ENCODE measurements at regions not wholly inside any gene's neighbourhood (a gene's known extent, or its start where the extent isn't known, plus 50 kb on each side); places are given as distances from the start of the nearest gene placed in this dataset.

DNA sequence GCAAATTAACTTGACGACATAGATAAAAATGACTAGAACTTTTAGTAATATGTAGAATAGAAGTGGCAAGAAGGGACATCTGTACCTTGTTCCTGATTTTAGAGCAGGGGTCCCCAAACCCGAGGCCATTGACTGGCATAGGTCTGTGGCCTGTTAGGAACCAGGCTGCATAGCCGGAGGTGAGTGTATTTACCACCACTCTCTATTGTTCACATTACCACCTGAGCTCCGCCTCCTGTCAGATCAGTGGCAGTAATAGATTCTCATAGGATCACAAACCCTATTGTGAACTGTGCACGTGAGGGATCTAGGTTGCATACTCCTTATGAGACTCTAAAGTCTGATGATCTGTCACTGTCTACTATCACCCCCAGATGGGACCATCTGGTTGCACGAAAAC lies 113.6 kb upstream of the AVPR1A start:
- Histone ChIP-seq H3K9me3 (peaks cover 0 to 38% (median 15%) of the 10 kb centered on the region in 12 donors), H3K4me3 (no peak overlapping the region), H3K4me1 (no peaks in the 10 kb centered on the region), H3K36me3 (no peaks in the 10 kb centered on the region), H3K27me3 (no peaks in the 10 kb centered on the region), H3K27ac (no peak overlapping the region)
- DNase-seq (no peak), ATAC-seq (no peak)
- intact Hi-C loops (cut with DNase I): no loop called here
- TF ChIP-seq, protein P1, sequence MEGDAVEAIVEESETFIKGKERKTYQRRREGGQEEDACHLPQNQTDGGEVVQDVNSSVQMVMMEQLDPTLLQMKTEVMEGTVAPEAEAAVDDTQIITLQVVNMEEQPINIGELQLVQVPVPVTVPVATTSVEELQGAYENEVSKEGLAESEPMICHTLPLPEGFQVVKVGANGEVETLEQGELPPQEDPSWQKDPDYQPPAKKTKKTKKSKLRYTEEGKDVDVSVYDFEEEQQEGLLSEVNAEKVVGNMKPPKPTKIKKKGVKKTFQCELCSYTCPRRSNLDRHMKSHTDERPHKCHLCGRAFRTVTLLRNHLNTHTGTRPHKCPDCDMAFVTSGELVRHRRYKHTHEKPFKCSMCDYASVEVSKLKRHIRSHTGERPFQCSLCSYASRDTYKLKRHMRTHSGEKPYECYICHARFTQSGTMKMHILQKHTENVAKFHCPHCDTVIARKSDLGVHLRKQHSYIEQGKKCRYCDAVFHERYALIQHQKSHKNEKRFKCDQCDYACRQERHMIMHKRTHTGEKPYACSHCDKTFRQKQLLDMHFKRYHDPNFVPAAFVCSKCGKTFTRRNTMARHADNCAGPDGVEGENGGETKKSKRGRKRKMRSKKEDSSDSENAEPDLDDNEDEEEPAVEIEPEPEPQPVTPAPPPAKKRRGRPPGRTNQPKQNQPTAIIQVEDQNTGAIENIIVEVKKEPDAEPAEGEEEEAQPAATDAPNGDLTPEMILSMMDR (IDR thresholded peaks at IDR 0.05): no peak
- TF ChIP-seq POLR2A (IDR thresholded peaks at IDR 0.05): no peak
- 79 to 85% (median 83%) methylated on average over 6 of the region's 6 CpGs for WGBS, 4 donors

DNA sequence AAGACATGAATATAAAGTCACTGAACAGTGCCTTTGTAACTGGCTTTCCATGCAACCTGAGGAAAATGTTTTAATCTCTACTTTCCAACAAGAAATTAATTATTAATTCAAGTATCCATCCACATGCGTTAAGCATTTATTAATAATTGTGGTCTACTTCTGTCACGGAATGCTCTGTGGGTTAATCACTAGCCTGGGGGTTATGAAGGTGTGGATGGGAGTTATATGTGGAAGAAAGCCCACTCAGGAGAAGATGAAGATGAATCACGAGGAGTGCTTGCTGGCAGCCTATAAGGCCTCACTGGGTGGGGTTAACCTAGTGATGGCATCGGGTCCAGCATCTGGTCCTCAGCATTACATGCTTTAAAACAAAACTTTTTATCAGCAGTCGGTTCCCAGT lies 99.5 kb upstream of the AVPR1A start:
- H3K4me3 ChIP-seq: no peak overlapping the region
- no peaks in the 10 kb centered on the region for H3K4me1 ChIP-seq
- WGBS, 4 donors: 82 to 86% (median 82%) methylated on average over 5 of the region's 5 CpGs
- no peak for ATAC-seq
- peaks cover 0 to 1% (median 0%) of the 10 kb centered on the region in 12 donors for H3K9me3 ChIP-seq
- no peaks in the 10 kb centered on the region for H3K36me3 ChIP-seq
- no peak overlapping the region for H3K27ac ChIP-seq
- H3K27me3 ChIP-seq: no peaks in the 10 kb centered on the region
- TF ChIP-seq POLR2A (IDR thresholded peaks at IDR 0.05): no peak
- TF ChIP-seq, protein P1 (IDR thresholded peaks at IDR 0.05): no peak
- no peak for DNase-seq
- intact Hi-C loops (cut with DNase I): no loop called here

DNA sequence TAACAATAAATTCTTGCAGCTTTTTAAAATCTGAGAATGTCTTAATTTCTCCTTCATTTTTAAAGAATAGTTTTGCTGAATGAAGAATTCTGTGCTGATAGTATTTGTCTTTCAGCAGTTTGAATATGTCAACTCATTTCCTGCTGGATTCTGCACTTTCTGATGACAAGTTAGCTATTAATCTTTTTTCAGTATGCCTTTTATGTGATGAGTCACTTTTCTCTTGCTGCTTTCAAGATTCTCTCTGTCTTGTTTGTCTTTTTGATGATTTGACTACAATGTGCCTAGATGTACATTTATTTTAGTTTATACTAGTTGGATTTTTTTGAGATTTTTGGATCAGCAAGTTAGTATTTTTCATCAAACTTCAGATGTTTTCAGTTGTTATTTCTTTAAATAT lies 87.9 kb upstream of the AVPR1A start:
- DNase-seq (no peak), ATAC-seq (no peak)
- Histone ChIP-seq H3K36me3 (no peaks in the 10 kb centered on the region), H3K4me1 (no peaks in the 10 kb centered on the region), H3K27ac (no peak overlapping the region), H3K27me3 (no peaks in the 10 kb centered on the region), H3K4me3 (no peak overlapping the region), H3K9me3 (peaks cover 0 to 27% (median 6%) of the 10 kb centered on the region in 12 donors)
- no peak for TF ChIP-seq POLR2A (IDR thresholded peaks at IDR 0.05)
- TF ChIP-seq, protein P1 (IDR thresholded peaks at IDR 0.05): no peak
- intact Hi-C loops (cut with DNase I): no loop called here

DNA sequence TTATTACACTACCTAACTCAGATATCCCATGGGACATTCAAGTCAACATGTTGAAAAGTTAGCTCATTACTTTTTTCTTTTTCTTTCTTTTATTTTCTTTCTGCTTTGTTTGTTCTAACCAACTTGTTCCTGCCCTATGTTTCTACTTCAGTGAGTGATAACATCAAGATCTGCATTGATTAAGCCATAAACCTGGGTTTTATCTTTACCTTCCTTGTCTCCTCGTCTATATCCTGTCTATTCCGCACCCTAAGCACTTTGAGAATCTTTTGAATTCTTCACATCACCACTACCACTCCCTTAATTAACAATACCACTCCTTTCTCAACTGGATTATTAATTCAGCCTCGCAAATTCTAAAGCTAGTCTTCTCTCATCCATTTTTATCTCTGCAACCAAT lies 81.9 kb upstream of the AVPR1A start:
- no peak for ATAC-seq
- 79 to 85% (median 83%) methylated on average over 3 of the region's 3 CpGs for WGBS, 4 donors

More for the DNA sequence above, 81.9 kb upstream of the AVPR1A start:
- no peaks in the 10 kb centered on the region for H3K4me1 ChIP-seq
- no peak overlapping the region for H3K4me3 ChIP-seq
- H3K9me3 ChIP-seq: peaks cover 0 to 5% (median 0%) of the 10 kb centered on the region in 12 donors
- no peak for TF ChIP-seq POLR2A (IDR thresholded peaks at IDR 0.05)
- TF ChIP-seq, protein P1 (IDR thresholded peaks at IDR 0.05): no peak
- intact Hi-C loops (cut with DNase I): no loop called here
- H3K27me3 ChIP-seq: no peaks in the 10 kb centered on the region
- H3K36me3 ChIP-seq: no peaks in the 10 kb centered on the region
- no peak for DNase-seq
- H3K27ac ChIP-seq: no peak overlapping the region
